ENCODE measurements at regions not wholly inside any gene's neighbourhood (a gene's known extent, or its start where the extent isn't known, plus 50 kb on each side); places are given as distances from the start of the nearest gene placed in this dataset.

- Histone ChIP-seq H4K20me1 (ENCODE audit: insufficient read depth) (no peaks in the 10 kb centered on the region), H3K4me1 (replicated peaks; ENCODE audit: insufficient read depth) (no peaks in the 10 kb centered on the region), H3F3A (ENCODE audit: insufficient read depth, low read depth) (no peaks in the 10 kb centered on the region), H2AFZ (no peak overlapping the region), H3K27ac (no peak overlapping the region), H3K9me3 (ENCODE audit: insufficient read depth, low read depth) (no peaks in the 10 kb centered on the region), H3K36me3 (ENCODE audit: low read depth) (no peaks in the 10 kb centered on the region), H3K9me2 (ENCODE audit: insufficient read depth) (no peaks in the 10 kb centered on the region), H3K4me3 (no peak overlapping the region), H3K4me2 (no peak overlapping the region), H3K27me3 (ENCODE audit: insufficient read depth, low read depth) (peaks cover 4% of the 10 kb centered on the region; the same call in 1 of the 2 replicates), H3K79me2 (ENCODE audit: low read depth) (no peaks in the 10 kb centered on the region)
- intact Hi-C loops (cut with micrococcal nuclease; ENCODE audit: unreplicated experiment), result no loop called here
- no peak for DNase-seq
- ChIA-PET CTCF (interaction anchor here (0.6 kb wide), 1 partner anchor 138 kb away, joined by 4 read pairs; no protein-coding TSS in a partner anchor), POLR2A (ENCODE audit: unreplicated experiment) (no interaction called here)
- no TSS peak for BruUV-seq (replicated peaks)
- TF ChIP-seq EZH2 (IDR thresholded peaks at IDR 0.05; ENCODE audit: low read depth) (no peak), CTCF (conservative IDR thresholded peaks at IDR 0.05) (no peak)
Measured at GRCh38 chr4:22216278-22216677, 267.7 kb upstream of the KCNIP4 start.

GRCh38 chr4:22215084-22215483 is 266.5 kb upstream of the KCNIP4 start:
- no peak for DNase-seq
- intact Hi-C loops (cut with micrococcal nuclease; ENCODE audit: unreplicated experiment), result no loop called here
- no peaks in the 10 kb centered on the region for H4K20me1 ChIP-seq (ENCODE audit: insufficient read depth)
- H3K27me3 ChIP-seq (ENCODE audit: insufficient read depth, low read depth), result peaks cover 4% of the 10 kb centered on the region; the same call in 1 of the 2 replicates
- BruUV-seq (replicated peaks), result no TSS peak
- no peaks in the 10 kb centered on the region for H3K36me3 ChIP-seq (ENCODE audit: low read depth)
- POLR2A ChIA-PET (ENCODE audit: unreplicated experiment), result no interaction called here
- no peaks in the 10 kb centered on the region for H3K9me3 ChIP-seq (ENCODE audit: insufficient read depth, low read depth)
- H3F3A ChIP-seq (ENCODE audit: insufficient read depth, low read depth), result no peaks in the 10 kb centered on the region
- H3K4me3 ChIP-seq, result no peak overlapping the region
- CTCF ChIA-PET, result no interaction called here
- H2AFZ ChIP-seq, result no peak overlapping the region
- no peaks in the 10 kb centered on the region for H3K9me2 ChIP-seq (ENCODE audit: insufficient read depth)
- no peak overlapping the region for H3K4me2 ChIP-seq
- no peak overlapping the region for H3K27ac ChIP-seq
- no peaks in the 10 kb centered on the region for H3K4me1 ChIP-seq (replicated peaks; ENCODE audit: insufficient read depth)
- TF ChIP-seq EZH2 (IDR thresholded peaks at IDR 0.05; ENCODE audit: low read depth) (no peak), CTCF (conservative IDR thresholded peaks at IDR 0.05) (no peak)
- no peaks in the 10 kb centered on the region for H3K79me2 ChIP-seq (ENCODE audit: low read depth)

GRCh38 chr4:22203711-22204011 is 255.1 kb upstream of the KCNIP4 start:
- ChIA-PET POLR2A (ENCODE audit: unreplicated experiment) (no interaction called here), CTCF (no interaction called here)
- H3K4me1 ChIP-seq (replicated peaks; ENCODE audit: insufficient read depth), result no peaks in the 10 kb centered on the region
- no peak overlapping the region for H3K4me2 ChIP-seq
- DNase-seq, result no peak
- no peaks in the 10 kb centered on the region for H3F3A ChIP-seq (ENCODE audit: insufficient read depth, low read depth)
- no peak overlapping the region for H3K27ac ChIP-seq
- no peak for TF ChIP-seq EZH2 (IDR thresholded peaks at IDR 0.05; ENCODE audit: low read depth)
- TF ChIP-seq CTCF (conservative IDR thresholded peaks at IDR 0.05), result no peak
- H3K4me3 ChIP-seq, result no peak overlapping the region
- H3K27me3 ChIP-seq (ENCODE audit: insufficient read depth, low read depth), result no peaks in the 10 kb centered on the region
- no TSS peak for BruUV-seq (replicated peaks)
- H3K9me3 ChIP-seq (ENCODE audit: insufficient read depth, low read depth), result no peaks in the 10 kb centered on the region
- intact Hi-C loops (cut with micrococcal nuclease; ENCODE audit: unreplicated experiment), result no loop called here
- no peak overlapping the region for H2AFZ ChIP-seq
- H3K79me2 ChIP-seq (ENCODE audit: low read depth), result no peaks in the 10 kb centered on the region
- no peaks in the 10 kb centered on the region for H4K20me1 ChIP-seq (ENCODE audit: insufficient read depth)
- no peaks in the 10 kb centered on the region for H3K36me3 ChIP-seq (ENCODE audit: low read depth)
- H3K9me2 ChIP-seq (ENCODE audit: insufficient read depth), result no peaks in the 10 kb centered on the region

All from PC-9 (cell line).